ENCODE measurements at regions not wholly inside any gene's neighbourhood (a gene's known extent, or its start where the extent isn't known, plus 50 kb on each side); places are given as distances from the start of the nearest gene placed in this dataset.
"Not testable (repeated sequence)": the region's sequence is repeated elsewhere in the genome, so short reads cannot be mapped to it uniquely, and the experiment has no call there.

GRCh38 chr1:118483245-118484006 is 298.4 kb upstream of the SPAG17 start:
- no peak overlapping the region for H3K27ac ChIP-seq
- H3K4me3 ChIP-seq, result no peak overlapping the region
- H3K27me3 ChIP-seq, result no peaks in the 10 kb centered on the region
- TF ChIP-seq POLR2A (IDR thresholded peaks at IDR 0.05) (no peak), CTCF (IDR thresholded peaks at IDR 0.05) (no peak)
- H3K9me3 ChIP-seq, result no peaks in the 10 kb centered on the region
- DNase-seq, result no peak
- H3K4me1 ChIP-seq, result no peaks in the 10 kb centered on the region
- no peaks in the 10 kb centered on the region for H3K36me3 ChIP-seq

GRCh38 chr1:118481126-118481525 is 296.1 kb upstream of the SPAG17 start:
- no peaks in the 10 kb centered on the region for H3K4me1 ChIP-seq
- H3K27me3 ChIP-seq, result no peaks in the 10 kb centered on the region
- H3K9me3 ChIP-seq, result no peaks in the 10 kb centered on the region
- no peak overlapping the region for H3K27ac ChIP-seq
- H3K4me3 ChIP-seq, result no peak overlapping the region
- no peak for DNase-seq
- TF ChIP-seq POLR2A (IDR thresholded peaks at IDR 0.05) (no peak), CTCF (IDR thresholded peaks at IDR 0.05) (no peak)
- no peaks in the 10 kb centered on the region for H3K36me3 ChIP-seq

GRCh38 chr1:118479351-118479750 is 294.3 kb upstream of the SPAG17 start:
- H3K27me3 ChIP-seq, result no peaks in the 10 kb centered on the region
- no peak overlapping the region for H3K4me3 ChIP-seq
- no peak for DNase-seq
- H3K9me3 ChIP-seq, result no peaks in the 10 kb centered on the region
- H3K27ac ChIP-seq, result no peak overlapping the region
- no peaks in the 10 kb centered on the region for H3K4me1 ChIP-seq
- no peak for TF ChIP-seq POLR2A (IDR thresholded peaks at IDR 0.05)
- TF ChIP-seq CTCF (IDR thresholded peaks at IDR 0.05), result no peak
- no peaks in the 10 kb centered on the region for H3K36me3 ChIP-seq

GRCh38 chr1:118473825-118474224 is 288.8 kb upstream of the SPAG17 start:
- no peaks in the 10 kb centered on the region for H3K9me3 ChIP-seq
- TF ChIP-seq CTCF (IDR thresholded peaks at IDR 0.05) (no peak), POLR2A (IDR thresholded peaks at IDR 0.05) (no peak)
- DNase-seq, result no peak
- no peak overlapping the region for H3K4me3 ChIP-seq
- H3K4me1 ChIP-seq, result no peaks in the 10 kb centered on the region
- no peaks in the 10 kb centered on the region for H3K36me3 ChIP-seq
- no peaks in the 10 kb centered on the region for H3K27me3 ChIP-seq
- H3K27ac ChIP-seq, result no peak overlapping the region

GRCh38 chr1:118464460-118464859 is 279.4 kb upstream of the SPAG17 start:
- not testable (repeated sequence) for H3K4me3 ChIP-seq, DNase-seq, H3K27me3 ChIP-seq, H3K36me3 ChIP-seq, H3K27ac ChIP-seq, H3K4me1 ChIP-seq, H3K9me3 ChIP-seq

GRCh38 chr1:118461154-118461553 is 276.1 kb upstream of the SPAG17 start:
- Histone ChIP-seq H3K27me3 (no peaks in the 10 kb centered on the region), H3K4me3 (no peak overlapping the region), H3K4me1 (no peaks in the 10 kb centered on the region), H3K36me3 (no peaks in the 10 kb centered on the region), H3K9me3 (no peaks in the 10 kb centered on the region), H3K27ac (no peak overlapping the region)
- no peak for TF ChIP-seq POLR2A (IDR thresholded peaks at IDR 0.05)
- peak in 1 of 6 experiments; percentile 6 for TF ChIP-seq CTCF (IDR thresholded peaks at IDR 0.05)
- no peak for DNase-seq
